ENCODE measurements at regions not wholly inside any gene's neighbourhood (a gene's known extent, or its start where the extent isn't known, plus 50 kb on each side); places are given as distances from the start of the nearest gene placed in this dataset.

DNA sequence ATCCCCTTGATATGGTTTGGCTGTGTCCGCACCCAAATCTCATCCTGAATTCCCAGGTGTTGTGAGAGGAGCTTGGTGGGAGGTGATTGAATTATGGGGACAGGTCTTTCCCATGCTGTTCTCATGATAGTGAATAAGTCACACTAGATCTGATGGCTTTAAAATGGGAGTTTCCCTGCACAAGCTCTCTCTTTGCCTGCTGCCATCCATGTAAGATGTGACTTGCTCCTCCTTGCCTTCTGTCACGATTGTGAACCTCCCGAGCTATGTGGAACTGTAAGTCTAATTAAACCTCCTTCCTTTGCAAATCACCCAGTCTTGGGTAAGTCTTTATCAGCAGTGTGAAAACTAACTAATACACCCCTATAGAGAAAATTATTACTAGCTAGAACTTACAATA lies 959.5 kb upstream of the ADGRL2 start:
- TF ChIP-seq ZNF274 (IDR thresholded peaks at IDR 0.05; ENCODE audit: low read depth, low read length), result no peak
- TF ChIP-seq YY1 (IDR thresholded peaks at IDR 0.05; ENCODE audit: insufficient read depth, insufficient read length), result no peak
- no peak for TF ChIP-seq SUZ12 (IDR thresholded peaks at IDR 0.05; ENCODE audit: extremely low read depth, insufficient read depth, insufficient read length)
